Mammary epithelial cell (primary cell): ENCODE measurements at regions not wholly inside any gene's neighbourhood (a gene's known extent, or its start where the extent isn't known, plus 50 kb on each side); places are given as distances from the start of the nearest gene placed in this dataset.

Source experiments
- CTCF ChIP-seq, 2 donors: IDR thresholded peaks in 1 of 2; conservative IDR thresholded peaks in 1 of 2; 2 replicates each; pipeline ENCODE4 v1.5.1; 2011 to 2012; ENCODE audit warnings: inconsistent platforms in 2 of 2, low read length in 2 of 2, mild to moderate bottlenecking in 2 of 2, control low read depth in 1 of 2, low read depth in 1 of 2; ENCODE audit not compliant: insufficient read depth in 1 of 2; ENCODE audit errors: extremely low read depth in 1 of 2
- EZH2 ChIP-seq: IDR thresholded peaks from 2 replicates; pipeline ENCODE4 v1.6.1; 2012; ENCODE audit warnings: low read length, inconsistent platforms, borderline replicate concordance

- TF ChIP-seq CTCF (conservative IDR thresholded peaks at IDR 0.05 in 1 of 2, IDR thresholded peaks at IDR 0.05 in 1 of 2; ENCODE audit: extremely low read depth in 1 of 2, insufficient read depth in 1 of 2, low read depth in 1 of 2, low read length in 2 of 2) (no peak), EZH2 (no peak)
These were observed 103.2 kb upstream of the FRG1 start for GRCh38 chr4:189837471-189837870.
